Natural killer cell (primary cell): ENCODE measurements at regions not wholly inside any gene's neighbourhood (a gene's known extent, or its start where the extent isn't known, plus 50 kb on each side); places are given as distances from the start of the nearest gene placed in this dataset.

ENCODE experiments used
- ATAC-seq, 3 donors: fragments of 150-1000 bp in 2 of 3; fragments of 200-7000 bp in 1 of 3; cut with Tn5 transposase; 1 replicate in 1 of 3; 2 replicates in 2 of 3; pipeline ENCODE4 v1.10.0; 2021; ENCODE audit warnings: mild to moderate bottlenecking in 2 of 3, moderate library complexity in 2 of 3
- DNase-seq, 2 donors: peaks; one replicate each; pipeline versions ENCODE4 v3.0.0 to v3.0.0-alpha.2; 2013 to 2021; ENCODE audit warnings: mixed read lengths in 1 of 2
- H3K27ac ChIP-seq: one replicate; pipeline ENCODE4 v1.5.1; 2013; ENCODE audit warnings: mild to moderate bottlenecking, low read length
- H3K27me3 ChIP-seq: one replicate; pipeline ENCODE4 v1.6.1; 2013; ENCODE audit warnings: low read length; ENCODE audit not compliant: control insufficient read depth, insufficient read depth
- H3K36me3 ChIP-seq: one replicate; pipeline ENCODE4 v1.6.1; 2013; ENCODE audit warnings: low read length; ENCODE audit not compliant: control insufficient read depth, insufficient read depth
- H3K4me1 ChIP-seq: one replicate; pipeline ENCODE4 v1.6.1; 2013; ENCODE audit warnings: low read length; ENCODE audit not compliant: control insufficient read depth, insufficient read depth
- H3K4me3 ChIP-seq: one replicate; pipeline ENCODE4 v1.5.1; 2013; ENCODE audit warnings: low read length
- H3K9me3 ChIP-seq: one replicate; pipeline ENCODE4 v1.6.1; 2013; ENCODE audit warnings: low read length; ENCODE audit not compliant: control insufficient read depth, insufficient read depth
- H3K27ac Mint-ChIP-seq, 2 donors: one replicate each; pipeline ENCODE4 v1.8.0; 2022; ENCODE audit warnings: mild to moderate bottlenecking in 2 of 2, mixed read lengths in 2 of 2, moderate library complexity in 1 of 2
- H3K27me3 Mint-ChIP-seq, 2 donors: one replicate each; pipeline ENCODE4 v1.8.0; 2022; ENCODE audit warnings: low read depth in 2 of 2, mixed read lengths in 2 of 2
- H3K36me3 Mint-ChIP-seq: one replicate; pipeline ENCODE4 v1.8.0; 2022; ENCODE audit warnings: mixed read lengths
- H3K4me1 Mint-ChIP-seq, 2 donors: one replicate each; pipeline ENCODE4 v1.8.0; 2022; ENCODE audit warnings: mixed read lengths in 2 of 2
- H3K4me3 Mint-ChIP-seq: one replicate; pipeline ENCODE4 v1.8.0; 2022; ENCODE audit warnings: mild to moderate bottlenecking, moderate library complexity, mixed read lengths
- H3K9me3 Mint-ChIP-seq, 2 donors: one replicate each; pipeline ENCODE4 v1.8.0; 2022; ENCODE audit warnings: mixed read lengths in 2 of 2
- CTCF ChIP-seq: fragments of 200-600 bp; IDR thresholded peaks from one replicate; pipeline ENCODE4 v1.8.0; 2022; ENCODE audit warnings: antibody characterized with exemption
- WGBS: methylation state at CpG from one replicate; pipeline ENCODE4 v1.1.7; 2013; ENCODE audit warnings: missing lambda C conversion rate; ENCODE audit not compliant: insufficient coverage; 5-methylcytosine and 5-hydroxymethylcytosine counted together
- intact Hi-C: fragments of 100-400 bp; cut with micrococcal nuclease; formaldehyde crosslinking; loops from one replicate; pipeline ENCODE4 v1.14.2; 2022

DNA sequence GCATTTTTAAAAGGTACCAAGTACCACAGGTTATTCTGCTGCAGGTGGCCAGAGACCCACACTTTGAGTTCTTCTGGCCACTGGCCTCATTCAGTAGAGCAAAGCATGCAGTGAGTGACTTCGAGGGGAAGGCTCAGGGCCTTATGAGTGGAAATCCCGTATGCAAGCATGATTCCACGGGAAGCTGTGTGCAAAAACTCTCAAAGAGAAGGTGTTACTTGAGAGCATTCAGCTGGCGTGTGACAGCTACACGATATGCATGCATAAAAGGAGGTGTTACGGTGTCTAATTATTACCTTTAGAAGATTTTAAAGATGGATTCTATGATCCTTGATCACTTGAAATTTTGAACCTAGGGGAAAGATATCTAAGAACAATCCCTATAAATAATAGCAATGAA lies 160.3 kb downstream of the ENC1 start:
- intact Hi-C loops, result no loop called here
- no peak overlapping the region for H3K4me3 Mint-ChIP-seq
- Histone ChIP-seq H3K27ac (no peak overlapping the region), H3K9me3 (no peaks in the 10 kb centered on the region), H3K36me3 (no peaks in the 10 kb centered on the region), H3K27me3 (no peaks in the 10 kb centered on the region), H3K4me1 (no peaks in the 10 kb centered on the region), H3K4me3 (no peak overlapping the region)
- WGBS, result 93% methylated on average over 6 of the region's 6 CpGs
- no peaks in the 10 kb centered on the region for H3K4me1 Mint-ChIP-seq
- DNase-seq, result no peak
- no peak for ATAC-seq
- H3K9me3 Mint-ChIP-seq, result no peaks in the 10 kb centered on the region
- H3K36me3 Mint-ChIP-seq, result no peaks in the 10 kb centered on the region
- H3K27me3 Mint-ChIP-seq, result peaks cover 3 to 14% of the 10 kb centered on the region in 2 donors
- no peak for TF ChIP-seq CTCF
- H3K27ac Mint-ChIP-seq, result no peak overlapping the region

DNA sequence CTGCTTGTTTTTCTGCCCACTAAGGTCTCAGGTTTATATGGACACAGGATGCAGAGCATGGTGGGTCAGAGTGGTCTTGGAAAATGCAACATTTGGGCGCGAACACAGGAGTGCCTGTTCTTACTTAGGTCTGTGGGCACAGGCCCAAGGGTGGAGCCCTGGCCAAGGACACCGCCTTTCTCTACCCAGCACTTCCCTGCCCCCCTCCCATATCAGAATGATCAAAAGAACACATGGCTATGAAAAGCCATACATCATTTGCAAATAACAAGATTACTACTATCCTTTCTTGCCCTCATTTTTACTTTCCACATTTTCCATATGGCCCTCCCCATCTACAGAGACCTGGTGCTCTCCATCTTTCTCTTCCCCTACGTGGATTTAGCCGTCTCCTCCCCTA lies 162.2 kb downstream of the ENC1 start:
- Mint-ChIP-seq H3K27me3 (peaks cover 3 to 14% of the 10 kb centered on the region in 2 donors), H3K4me3 (no peak overlapping the region), H3K4me1 (no peaks in the 10 kb centered on the region), H3K27ac (no peak overlapping the region), H3K36me3 (no peaks in the 10 kb centered on the region), H3K9me3 (no peaks in the 10 kb centered on the region)
- no peak for TF ChIP-seq CTCF
- H3K9me3 ChIP-seq, result no peaks in the 10 kb centered on the region
- no peaks in the 10 kb centered on the region for H3K36me3 ChIP-seq
- intact Hi-C loops, result no loop called here
- 68% methylated on average over 5 of the region's 5 CpGs for WGBS
- H3K27ac ChIP-seq, result no peak overlapping the region
- ATAC-seq, result no peak
- H3K4me3 ChIP-seq, result no peak overlapping the region
- H3K4me1 ChIP-seq, result no peaks in the 10 kb centered on the region
- H3K27me3 ChIP-seq, result no peaks in the 10 kb centered on the region
- no peak for DNase-seq

DNA sequence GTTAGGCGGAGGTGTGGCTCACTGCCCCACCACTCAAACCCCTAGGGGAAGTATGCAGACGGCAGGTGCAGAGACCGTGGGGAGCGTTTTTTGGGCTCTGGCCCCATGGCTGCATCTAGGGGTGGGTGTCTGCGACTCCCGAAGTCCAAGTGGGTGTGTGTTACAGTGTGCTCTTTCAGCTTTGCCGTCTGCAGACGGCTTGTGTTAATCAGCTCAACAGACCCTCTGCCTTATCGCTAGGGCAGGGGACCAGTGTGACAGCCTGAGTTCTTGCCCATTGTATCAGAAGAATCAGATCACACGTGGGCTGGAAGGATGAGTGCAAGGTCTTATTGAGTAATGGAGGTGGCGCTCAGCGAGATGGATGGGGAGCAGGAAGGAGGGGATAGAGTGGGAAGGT lies 162.8 kb downstream of the ENC1 start:
- WGBS, result 89% methylated on average over 11 of the region's 12 CpGs
- no peaks in the 10 kb centered on the region for H3K4me1 ChIP-seq
- intact Hi-C loops, result no loop called here
- no peak overlapping the region for H3K27ac Mint-ChIP-seq
- no peaks in the 10 kb centered on the region for H3K9me3 Mint-ChIP-seq
- H3K4me3 Mint-ChIP-seq, result no peak overlapping the region
- H3K4me3 ChIP-seq, result no peak overlapping the region
- no peak for DNase-seq
- H3K36me3 Mint-ChIP-seq, result no peaks in the 10 kb centered on the region
- no peaks in the 10 kb centered on the region for H3K9me3 ChIP-seq
- H3K4me1 Mint-ChIP-seq, result no peaks in the 10 kb centered on the region
- no peak for ATAC-seq
- peaks cover 3 to 14% of the 10 kb centered on the region in 2 donors for H3K27me3 Mint-ChIP-seq
- no peaks in the 10 kb centered on the region for H3K27me3 ChIP-seq
- no peak for TF ChIP-seq CTCF
- H3K27ac ChIP-seq, result no peak overlapping the region
- no peaks in the 10 kb centered on the region for H3K36me3 ChIP-seq

DNA sequence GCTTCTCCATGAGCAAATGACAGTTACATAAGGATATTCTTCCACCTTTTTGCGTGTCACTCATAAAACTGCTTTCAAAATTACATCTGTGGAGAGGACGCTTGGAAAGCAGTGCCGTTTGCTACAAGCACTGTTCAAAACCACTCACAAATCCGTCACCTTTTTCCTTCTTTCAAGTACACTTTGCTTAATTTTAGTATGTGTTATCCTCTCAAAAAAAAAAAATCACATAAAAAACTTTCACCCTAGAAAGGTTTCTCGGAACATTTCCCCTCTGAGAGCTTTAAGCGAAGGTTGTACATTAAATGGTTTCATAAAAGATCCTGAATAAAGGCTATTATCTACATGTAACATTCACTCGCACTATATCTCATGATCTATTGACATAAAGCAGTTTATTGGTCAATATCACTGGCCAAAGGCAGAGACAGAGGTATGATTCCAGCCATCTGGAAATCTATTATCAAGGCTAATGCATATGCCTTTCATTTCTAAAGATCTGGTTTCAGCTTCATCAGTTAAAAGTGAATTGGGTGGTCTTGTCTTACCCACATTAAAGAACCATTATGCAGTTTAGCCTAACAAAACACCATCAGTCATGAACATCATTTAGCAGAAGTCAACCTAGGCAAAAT lies 163.6 kb downstream of the ENC1 start:
- ATAC-seq, result no peak
- Histone ChIP-seq H3K27ac (no peak overlapping the region), H3K4me3 (no peak overlapping the region), H3K9me3 (no peaks in the 10 kb centered on the region), H3K36me3 (no peaks in the 10 kb centered on the region), H3K27me3 (no peaks in the 10 kb centered on the region), H3K4me1 (no peaks in the 10 kb centered on the region)
- no peak for DNase-seq
- no peaks in the 10 kb centered on the region for H3K9me3 Mint-ChIP-seq
- no peak overlapping the region for H3K4me3 Mint-ChIP-seq
- intact Hi-C loops, result no loop called here
- WGBS, result 89% methylated on average over 5 of the region's 7 CpGs
- no peaks in the 10 kb centered on the region for H3K4me1 Mint-ChIP-seq
- TF ChIP-seq CTCF, result no peak
- no peaks in the 10 kb centered on the region for H3K36me3 Mint-ChIP-seq
- no peak overlapping the region for H3K27ac Mint-ChIP-seq
- H3K27me3 Mint-ChIP-seq, result peaks cover 3 to 14% of the 10 kb centered on the region in 2 donors
